HFFc6 (cell line): ENCODE measurements at regions not wholly inside any gene's neighbourhood (a gene's known extent, or its start where the extent isn't known, plus 50 kb on each side); places are given as distances from the start of the nearest gene placed in this dataset.
"Not testable (repeated sequence)": the region's sequence is repeated elsewhere in the genome, so short reads cannot be mapped to it uniquely, and the experiment has no call there.

ENCODE experiments used
- DNase-seq: peaks from one replicate; pipeline ENCODE4 v3.0.0-alpha.2; 2018
- H3K27ac Mint-ChIP-seq: 2 replicates; pipeline ENCODE4 v1.8.0; 2020; ENCODE audit warnings: mild to moderate bottlenecking, mixed read lengths
- H3K27me3 Mint-ChIP-seq: 2 replicates; pipeline ENCODE4 v1.8.0; 2021; ENCODE audit warnings: mild to moderate bottlenecking, moderate library complexity, mixed read lengths; ENCODE audit not compliant: insufficient read depth
- H3K36me3 Mint-ChIP-seq: 2 replicates; pipeline ENCODE4 v1.8.0; 2021; ENCODE audit warnings: low read depth, mixed read lengths
- H3K4me1 Mint-ChIP-seq: 2 replicates; pipeline ENCODE4 v1.8.0; 2020; ENCODE audit warnings: low read depth, mixed read lengths
- H3K4me3 Mint-ChIP-seq: 2 replicates; pipeline ENCODE4 v1.8.0; 2020; ENCODE audit warnings: mild to moderate bottlenecking, moderate library complexity, mixed read lengths
- H3K9me3 Mint-ChIP-seq: 2 replicates; pipeline ENCODE4 v1.8.0; 2020; ENCODE audit warnings: mild to moderate bottlenecking, mixed read lengths
- TF ChIP-seq, protein P1 (sequence below): fragments of 200-600 bp; sonication (generic); IDR thresholded peaks from 2 replicates; pipeline ENCODE4 v1.5.0; 2021; ENCODE audit warnings: antibody characterized with exemption, mild to moderate bottlenecking

DNA sequence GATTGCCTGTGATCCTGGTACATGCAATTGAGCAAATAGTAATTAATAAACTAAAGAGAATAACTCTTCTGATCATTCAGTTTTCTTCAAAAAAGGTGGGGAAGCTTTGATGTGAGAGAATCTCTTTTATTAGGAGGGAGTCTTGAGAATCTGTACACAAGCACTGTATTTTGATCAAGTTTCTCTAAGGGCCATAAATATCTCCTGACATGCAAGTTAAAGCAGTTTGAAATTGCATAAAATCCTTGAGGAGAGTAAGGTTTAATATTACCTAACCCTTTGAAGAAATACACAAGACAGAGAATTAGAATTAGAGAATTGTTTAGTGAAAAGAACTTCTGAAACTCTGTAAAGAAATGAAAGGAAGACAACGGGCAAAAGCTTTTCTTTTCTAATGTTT lies 326.9 kb downstream of the FAT4 start:
- H3K9me3 Mint-ChIP-seq = no peaks in the 10 kb centered on the region
- no peak for DNase-seq
- TF ChIP-seq, protein P1, sequence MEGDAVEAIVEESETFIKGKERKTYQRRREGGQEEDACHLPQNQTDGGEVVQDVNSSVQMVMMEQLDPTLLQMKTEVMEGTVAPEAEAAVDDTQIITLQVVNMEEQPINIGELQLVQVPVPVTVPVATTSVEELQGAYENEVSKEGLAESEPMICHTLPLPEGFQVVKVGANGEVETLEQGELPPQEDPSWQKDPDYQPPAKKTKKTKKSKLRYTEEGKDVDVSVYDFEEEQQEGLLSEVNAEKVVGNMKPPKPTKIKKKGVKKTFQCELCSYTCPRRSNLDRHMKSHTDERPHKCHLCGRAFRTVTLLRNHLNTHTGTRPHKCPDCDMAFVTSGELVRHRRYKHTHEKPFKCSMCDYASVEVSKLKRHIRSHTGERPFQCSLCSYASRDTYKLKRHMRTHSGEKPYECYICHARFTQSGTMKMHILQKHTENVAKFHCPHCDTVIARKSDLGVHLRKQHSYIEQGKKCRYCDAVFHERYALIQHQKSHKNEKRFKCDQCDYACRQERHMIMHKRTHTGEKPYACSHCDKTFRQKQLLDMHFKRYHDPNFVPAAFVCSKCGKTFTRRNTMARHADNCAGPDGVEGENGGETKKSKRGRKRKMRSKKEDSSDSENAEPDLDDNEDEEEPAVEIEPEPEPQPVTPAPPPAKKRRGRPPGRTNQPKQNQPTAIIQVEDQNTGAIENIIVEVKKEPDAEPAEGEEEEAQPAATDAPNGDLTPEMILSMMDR = no peak
- H3K4me3 Mint-ChIP-seq = no peak overlapping the region
- no peaks in the 10 kb centered on the region for H3K36me3 Mint-ChIP-seq
- no peak overlapping the region for H3K27ac Mint-ChIP-seq
- H3K4me1 Mint-ChIP-seq = peaks cover 14% of the 10 kb centered on the region
- no peaks in the 10 kb centered on the region; the same call in 1 of the 2 replicates for H3K27me3 Mint-ChIP-seq

DNA sequence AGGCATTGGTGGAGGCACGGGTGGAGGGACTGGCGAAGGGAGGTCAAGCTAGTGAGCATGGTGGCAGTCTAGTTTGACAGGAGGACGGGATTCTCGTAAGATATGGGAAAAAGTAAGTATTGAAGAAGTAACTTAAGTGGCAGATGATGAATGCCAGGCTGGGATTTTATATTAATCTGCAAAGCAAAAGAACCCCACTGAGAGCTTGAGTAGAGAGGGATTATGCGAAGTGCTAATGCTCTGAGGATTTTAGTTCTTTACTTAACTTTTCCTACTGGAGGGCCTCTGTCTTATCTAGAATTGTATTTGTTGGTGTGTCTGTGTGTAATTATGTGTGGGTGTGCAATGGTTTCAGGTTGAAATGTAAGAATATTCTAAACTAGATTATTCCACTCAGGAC lies 327.9 kb downstream of the FAT4 start:
- Mint-ChIP-seq H3K27ac (no peak overlapping the region), H3K4me1 (peaks cover 14% of the 10 kb centered on the region), H3K4me3 (no peak overlapping the region), H3K27me3 (no peaks in the 10 kb centered on the region; the same call in 1 of the 2 replicates), H3K36me3 (no peaks in the 10 kb centered on the region), H3K9me3 (no peaks in the 10 kb centered on the region)
- no peak for DNase-seq
- TF ChIP-seq, protein P1 = no peak

DNA sequence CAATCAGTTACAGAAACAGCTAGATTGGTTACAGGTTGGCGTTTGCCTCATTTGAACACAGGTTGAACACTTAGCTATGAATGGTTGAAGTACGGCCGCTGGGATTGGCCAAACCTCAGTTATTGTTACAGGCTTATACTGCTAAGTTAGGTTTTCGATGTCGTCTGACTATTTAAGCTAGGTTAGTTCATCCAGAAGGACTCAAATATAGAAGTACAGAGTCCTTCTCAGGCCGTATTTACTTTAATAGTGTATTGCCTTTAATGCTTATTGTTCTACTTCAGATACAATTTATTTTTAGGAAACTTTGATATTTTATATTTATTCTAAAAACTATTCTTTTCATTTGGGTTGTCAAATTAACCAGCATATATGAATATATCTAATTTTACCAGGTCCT lies 334.7 kb downstream of the FAT4 start:
- Mint-ChIP-seq H3K4me3 (no peak overlapping the region), H3K27ac (no peak overlapping the region), H3K9me3 (no peaks in the 10 kb centered on the region; the same call in 1 of the 2 replicates), H3K27me3 (no peaks in the 10 kb centered on the region; the same call in 1 of the 2 replicates), H3K4me1 (no peaks in the 10 kb centered on the region), H3K36me3 (no peaks in the 10 kb centered on the region)
- no peak for DNase-seq
- TF ChIP-seq, protein P1 = no peak

DNA sequence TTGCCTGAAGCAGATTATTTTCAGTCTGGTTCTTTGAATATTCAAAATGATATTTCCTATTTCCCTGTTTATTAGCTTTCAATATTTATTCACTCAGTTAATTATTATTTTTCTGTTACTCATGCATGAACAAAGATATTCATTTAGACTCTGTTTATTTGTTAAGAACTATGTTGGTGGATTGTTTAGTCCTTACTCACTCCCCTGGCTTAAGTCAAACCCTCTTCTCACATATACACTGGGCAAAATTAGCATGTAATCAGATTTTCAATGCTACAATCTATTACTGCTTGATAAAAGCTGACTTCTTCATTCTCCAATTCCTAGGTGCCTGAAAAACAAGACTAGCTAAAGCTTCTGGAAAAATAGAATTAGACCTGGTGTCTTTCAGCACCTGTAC lies 335.8 kb downstream of the FAT4 start:
- DNase-seq = no peak
- no peaks in the 10 kb centered on the region; the same call in 1 of the 2 replicates for H3K9me3 Mint-ChIP-seq
- TF ChIP-seq, protein P1 = no peak
- H3K4me1 Mint-ChIP-seq = no peaks in the 10 kb centered on the region
- H3K4me3 Mint-ChIP-seq = no peak overlapping the region
- H3K36me3 Mint-ChIP-seq = no peaks in the 10 kb centered on the region
- no peaks in the 10 kb centered on the region; the same call in 1 of the 2 replicates for H3K27me3 Mint-ChIP-seq
- H3K27ac Mint-ChIP-seq = no peak overlapping the region

DNA sequence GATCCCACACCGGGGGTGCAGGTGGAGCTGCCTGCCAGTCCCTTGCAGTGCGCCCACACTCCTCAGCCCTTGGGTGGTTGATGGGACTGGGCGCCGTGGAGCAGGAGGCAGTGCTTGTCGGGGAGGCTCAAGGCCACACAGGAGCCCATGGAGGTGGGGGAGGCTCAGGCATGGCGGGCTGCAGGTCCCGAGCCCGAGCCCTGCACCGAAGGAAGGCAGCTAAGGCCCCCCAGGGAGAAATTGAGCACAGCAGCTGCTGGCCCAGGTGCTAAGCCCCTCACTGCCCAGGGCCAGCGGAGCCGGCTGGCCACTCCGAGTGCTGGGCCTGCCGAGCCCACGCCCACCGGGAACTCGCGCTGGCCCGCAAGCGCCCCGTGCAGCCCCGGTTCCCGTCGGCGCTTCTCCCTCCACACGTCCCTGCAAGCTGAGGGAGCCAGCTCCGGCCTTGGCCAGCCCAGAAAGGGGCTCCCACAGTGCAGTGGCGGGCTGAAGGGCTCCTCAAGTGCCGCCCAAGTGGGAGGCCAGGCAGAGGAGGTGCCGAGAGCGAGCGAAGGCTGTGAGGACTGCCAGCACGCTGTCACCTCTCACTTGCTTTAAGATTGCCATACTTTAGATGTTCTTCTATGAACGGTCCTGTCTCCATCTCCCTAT lies 337.1 kb downstream of the FAT4 start:
- H3K27me3 Mint-ChIP-seq, H3K27ac Mint-ChIP-seq, H3K9me3 Mint-ChIP-seq, H3K36me3 Mint-ChIP-seq, DNase-seq, H3K4me3 Mint-ChIP-seq, H3K4me1 Mint-ChIP-seq: not testable (repeated sequence)

DNA sequence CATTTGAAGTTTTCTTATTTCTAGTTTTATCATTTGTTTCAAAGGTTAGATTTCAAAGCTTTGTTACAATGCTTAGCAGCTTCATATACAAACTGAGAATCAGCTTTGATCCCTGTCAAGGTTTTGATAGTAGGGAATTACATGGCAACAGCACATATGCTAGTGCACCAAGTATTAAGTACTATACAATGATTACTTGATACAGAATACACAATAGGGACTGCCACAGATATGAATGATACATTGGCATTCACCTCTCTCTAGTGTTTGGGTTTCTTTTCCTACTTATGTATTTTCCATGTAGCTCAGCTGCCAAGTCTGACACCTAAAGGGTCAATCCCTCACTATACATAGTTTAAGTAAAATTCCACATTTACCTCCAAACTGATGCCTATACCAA lies 344.0 kb downstream of the FAT4 start:
- TF ChIP-seq, protein P1 = no peak
- Mint-ChIP-seq H3K27me3 (peaks cover 2% of the 10 kb centered on the region; the same call in 1 of the 2 replicates), H3K36me3 (no peaks in the 10 kb centered on the region), H3K4me3 (no peak overlapping the region), H3K4me1 (no peaks in the 10 kb centered on the region), H3K27ac (no peak overlapping the region), H3K9me3 (no peaks in the 10 kb centered on the region)
- no peak for DNase-seq
